Hepatocyte (in vitro differentiated cells): ENCODE measurements at regions not wholly inside any gene's neighbourhood (a gene's known extent, or its start where the extent isn't known, plus 50 kb on each side); places are given as distances from the start of the nearest gene placed in this dataset.

Experiments used
- CTCF ChIP-seq: fragments of 200-600 bp; sonication (generic); IDR thresholded peaks from 2 replicates; pipeline ENCODE4 v1.5.1; 2016; ENCODE audit warnings: antibody characterized with exemption, mild to moderate bottlenecking; ENCODE audit not compliant: poor library complexity
- EZH2 ChIP-seq: fragments of 200-600 bp; sonication (generic); IDR thresholded peaks from 2 replicates; pipeline ENCODE4 v1.6.1; 2016; ENCODE audit warnings: antibody characterized with exemption, mild to moderate bottlenecking, borderline replicate concordance

- TF ChIP-seq CTCF: no peak
- no peak for TF ChIP-seq EZH2
Measured at GRCh38 chr6:120262354-120262753, 912.8 kb upstream of the MAN1A1 start.
